ENCODE measurements at regions not wholly inside any gene's neighbourhood (a gene's known extent, or its start where the extent isn't known, plus 50 kb on each side); places are given as distances from the start of the nearest gene placed in this dataset.

DNA sequence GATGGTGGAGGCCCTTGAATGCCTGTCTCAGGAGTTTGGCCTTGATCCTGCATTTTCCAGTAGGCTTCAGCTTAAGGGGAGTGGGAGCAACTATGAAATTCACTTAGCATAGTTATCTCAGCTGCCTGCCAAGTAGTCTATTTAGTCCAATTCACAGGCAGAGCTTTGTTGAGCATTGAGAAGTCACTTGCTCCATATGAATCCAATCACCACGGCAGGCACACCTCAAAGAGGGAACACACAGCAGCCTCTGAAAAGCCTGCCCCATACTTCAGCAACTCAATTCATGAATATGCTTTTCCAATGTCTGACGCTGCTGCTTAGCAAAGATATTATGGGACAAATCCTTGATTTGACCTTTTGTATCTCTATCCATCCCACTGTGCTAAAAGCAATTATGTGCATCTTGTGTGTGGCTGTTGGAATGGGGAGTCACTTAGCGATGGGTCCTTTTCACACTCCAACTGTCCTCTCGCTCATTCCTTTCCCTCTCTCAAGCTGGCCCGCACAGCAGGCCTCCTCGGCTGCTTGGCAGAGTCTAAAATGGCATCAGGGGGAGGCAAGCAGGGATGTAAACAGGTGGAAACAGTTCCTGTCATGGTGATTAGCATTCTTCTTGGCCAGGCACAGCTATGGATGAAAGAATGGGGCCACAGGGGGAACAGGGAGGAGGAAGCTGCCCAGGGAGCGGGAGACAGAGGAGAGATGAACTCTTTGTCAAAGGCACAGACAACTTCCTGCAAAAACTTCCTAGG, 56.0 kb upstream of the LRPPRC start:
- no peaks in the 10 kb centered on the region for H3K27me3 ChIP-seq
- no peak overlapping the region for H3K27ac ChIP-seq
- no peaks in the 10 kb centered on the region for H3K4me1 ChIP-seq
- ATAC-seq = no peak
- no peaks in the 10 kb centered on the region for H3K36me3 ChIP-seq
- H3K9me3 ChIP-seq = no peaks in the 10 kb centered on the region
- intact Hi-C loops (cut with DNase I) = no loop called here
- no peak for TF ChIP-seq CTCF (IDR thresholded peaks at IDR 0.05)
- H3K4me3 ChIP-seq = no peak overlapping the region
- DNase-seq = no peak

GRCh38 chr2:44052584-44052983, 56.8 kb upstream of the LRPPRC start:
- no peaks in the 10 kb centered on the region for H3K27me3 ChIP-seq
- intact Hi-C loops (cut with DNase I) = no loop called here
- H3K27ac ChIP-seq = no peak overlapping the region
- DNase-seq (no peak), ATAC-seq (no peak)
- no peak overlapping the region for H3K4me3 ChIP-seq
- no peaks in the 10 kb centered on the region for H3K9me3 ChIP-seq
- H3K4me1 ChIP-seq = no peaks in the 10 kb centered on the region
- no peaks in the 10 kb centered on the region for H3K36me3 ChIP-seq
- TF ChIP-seq CTCF (IDR thresholded peaks at IDR 0.05) = no peak

- intact Hi-C loops (cut with DNase I) = no loop called here
- no peaks in the 10 kb centered on the region for H3K36me3 ChIP-seq
- H3K9me3 ChIP-seq = no peaks in the 10 kb centered on the region
- no peak overlapping the region for H3K27ac ChIP-seq
- H3K4me3 ChIP-seq = no peak overlapping the region
- ATAC-seq (no peak), DNase-seq (no peak)
- no peak for TF ChIP-seq CTCF (IDR thresholded peaks at IDR 0.05)
- no peaks in the 10 kb centered on the region for H3K4me1 ChIP-seq
- no peaks in the 10 kb centered on the region for H3K27me3 ChIP-seq
These were observed 57.3 kb upstream of the LRPPRC start for GRCh38 chr2:44053052-44053451.

GRCh38 chr2:44053456-44053855, 57.7 kb upstream of the LRPPRC start:
- H3K36me3 ChIP-seq = no peaks in the 10 kb centered on the region
- intact Hi-C loops (cut with DNase I) = no loop called here
- TF ChIP-seq CTCF (IDR thresholded peaks at IDR 0.05) = no peak
- H3K4me3 ChIP-seq = no peak overlapping the region
- H3K4me1 ChIP-seq = no peaks in the 10 kb centered on the region
- H3K9me3 ChIP-seq = no peaks in the 10 kb centered on the region
- DNase-seq (no peak), ATAC-seq (no peak)
- H3K27me3 ChIP-seq = no peaks in the 10 kb centered on the region
- H3K27ac ChIP-seq = no peak overlapping the region

- DNase-seq (no peak), ATAC-seq (no peak)
- Histone ChIP-seq H3K4me1 (no peaks in the 10 kb centered on the region), H3K9me3 (no peaks in the 10 kb centered on the region), H3K27me3 (no peaks in the 10 kb centered on the region), H3K27ac (no peak overlapping the region), H3K4me3 (no peak overlapping the region), H3K36me3 (no peaks in the 10 kb centered on the region)
- intact Hi-C loops (cut with DNase I) = no loop called here
- no peak for TF ChIP-seq CTCF (IDR thresholded peaks at IDR 0.05)
These were observed 59.4 kb upstream of the LRPPRC start for GRCh38 chr2:44055229-44055628.

DNA sequence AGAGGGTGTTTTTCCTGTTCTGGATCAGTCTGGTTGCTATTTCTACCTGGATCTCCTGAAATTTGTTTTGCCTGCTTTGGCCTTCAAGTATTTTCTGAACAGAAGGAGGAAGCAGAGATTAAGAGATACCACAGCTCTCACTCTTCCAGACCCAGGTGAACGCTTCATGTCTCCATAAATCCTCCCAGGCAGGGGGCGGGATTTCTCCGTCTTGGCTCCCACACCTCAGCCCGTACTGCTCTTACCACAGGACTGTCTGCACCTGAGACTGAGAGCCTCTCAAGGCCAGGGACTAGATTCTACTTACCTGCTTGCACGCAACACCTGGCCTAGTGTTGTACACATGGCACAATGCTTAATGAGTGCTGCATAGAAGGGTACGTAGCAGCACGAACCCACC, 59.9 kb upstream of the LRPPRC start:
- Histone ChIP-seq H3K4me3 (no peak overlapping the region), H3K27me3 (no peaks in the 10 kb centered on the region), H3K4me1 (no peaks in the 10 kb centered on the region), H3K9me3 (no peaks in the 10 kb centered on the region), H3K36me3 (no peaks in the 10 kb centered on the region), H3K27ac (no peak overlapping the region)
- TF ChIP-seq CTCF (IDR thresholded peaks at IDR 0.05) = no peak
- intact Hi-C loops (cut with DNase I) = no loop called here
- ATAC-seq (no peak), DNase-seq (no peak)

Measured in upper lobe of right lung (tissue), 1 donor.